GM12878 (cell line): ENCODE measurements at regions not wholly inside any gene's neighbourhood (a gene's known extent, or its start where the extent isn't known, plus 50 kb on each side); places are given as distances from the start of the nearest gene placed in this dataset.
A peak's percentile ranks its signal among the peaks of the same experiment; 100 is the strongest.

Experiments used
- ATAC-seq: fragments of 200-7000 bp; cut with Tn5 transposase; 3 replicates; pipeline ENCODE4 v1.9.1; 2020; ENCODE audit warnings: mild to moderate bottlenecking, moderate library complexity
- BruUV-seq: library from RNA; stranded (reverse); fragments of 400-500 nt; replicated peaks from 2 replicates; lab custom pipeline; 2021; lab: Mats Ljungman, UMichigan
- CTCF ChIA-PET: fragments of 300-600 bp; sonication (Branson Sonifier 250); formaldehyde crosslinking; extraction: SDS; loops from one replicate; lab custom pipeline; 2021; ENCODE audit warnings: inconsistent platforms; lab: Yijun Ruan, JAX
- POLR2A ChIA-PET: fragments of 350-600 bp; formaldehyde crosslinking; extraction: SDS; loops from one replicate; lab custom pipeline; 2021; ENCODE audit warnings: inconsistent platforms; lab: Charles Lee
- RAD21 ChIA-PET: fragments of 300-600 bp; sonication (Branson Sonifier 250); formaldehyde crosslinking; loops from one replicate; lab custom pipeline; 2023; ENCODE audit warnings: antibody characterized with exemption; ENCODE audit not compliant: unreplicated experiment; lab: Charles Lee
- SMC1A ChIA-PET: fragments of 300-600 bp; sonication (Branson Sonifier 250); formaldehyde crosslinking; loops from one replicate; lab custom pipeline; 2023; ENCODE audit not compliant: unreplicated experiment, uncharacterized antibody; lab: Charles Lee
- DNase-seq: peaks from one replicate; pipeline ENCODE4 v3.0.0-alpha.2; 2011; ENCODE audit warnings: low read depth, low spot score
- FAIRE-seq: peaks from 3 replicates; lab custom pipeline; 2011; peaks lifted over from hg19 to GRCh38; lab: Jason Lieb, UNC
- H2AFZ ChIP-seq: 2 replicates; pipeline ENCODE4 v1.6.0; 2011; ENCODE audit warnings: low read depth, low read length, control low read depth; ENCODE audit not compliant: control insufficient read depth
- H3K27ac ChIP-seq: 2 replicates; pipeline ENCODE4 v1.5.1; 2011; ENCODE audit warnings: control low read depth; ENCODE audit not compliant: control insufficient read depth, insufficient read depth
- H3K27me3 ChIP-seq, 2 experiments: replicated peaks in 1 of 2; 2 replicates each; pipeline versions ENCODE4 v1.6.0 to v1.6.1; 2011; ENCODE audit warnings: low read length in 1 of 2; ENCODE audit not compliant: control insufficient read depth in 2 of 2, insufficient read depth in 2 of 2
- H3K36me3 ChIP-seq, 2 experiments: 2 replicates each; pipeline ENCODE4 v1.5.1; 2011; ENCODE audit warnings: low read length in 1 of 2; ENCODE audit not compliant: control insufficient read depth in 2 of 2, insufficient read depth in 2 of 2
- H3K4me1 ChIP-seq: 2 replicates; pipeline ENCODE4 v1.6.1; 2011; ENCODE audit warnings: mild to moderate bottlenecking, low read length, moderate library complexity, mixed read lengths; ENCODE audit not compliant: control insufficient read depth, insufficient read depth
- H3K4me2 ChIP-seq: 2 replicates; pipeline ENCODE4 v1.6.0; 2011; ENCODE audit warnings: control low read depth; ENCODE audit not compliant: control insufficient read depth, insufficient read depth
- H3K4me3 ChIP-seq: fragments of 200-600 bp; sonication (generic); 2 replicates; pipeline ENCODE4 v1.5.1; 2016
- H3K79me2 ChIP-seq: 2 replicates; pipeline ENCODE4 v1.6.0; 2011; ENCODE audit warnings: low read length; ENCODE audit not compliant: control insufficient read depth, insufficient read depth
- H3K9ac ChIP-seq: 2 replicates; pipeline ENCODE4 v1.8.0; 2011; ENCODE audit warnings: low read length, control low read depth, mixed read lengths; ENCODE audit not compliant: control insufficient read depth, insufficient read depth
- H3K9me3 ChIP-seq: replicated peaks from 3 replicates; pipeline ENCODE4 v1.5.1; 2011; ENCODE audit warnings: mild to moderate bottlenecking, low read length; ENCODE audit not compliant: control insufficient read depth, insufficient read depth
- H4K20me1 ChIP-seq: 2 replicates; pipeline ENCODE4 v1.6.0; 2011; ENCODE audit not compliant: control insufficient read depth, insufficient read depth
- BCL11A ChIP-seq: IDR thresholded peaks from 2 replicates; pipeline ENCODE4 v1.6.1; 2011; ENCODE audit warnings: low read depth, low read length
- BHLHE40 ChIP-seq, 2 experiments: fragments of 450-650 bp in 1 of 2; IDR thresholded peaks; 2 replicates each; pipeline ENCODE4 v1.6.1; 2011 to 2017; ENCODE audit warnings: low read depth in 2 of 2, borderline replicate concordance in 1 of 2, improper control_type of control experiment in 1 of 2, low read length in 1 of 2, mild to moderate bottlenecking in 1 of 2
- CEBPB ChIP-seq, 2 experiments: fragments of 150-350 bp in 1 of 2; IDR thresholded peaks; 2 replicates each; pipeline ENCODE4 v1.6.1; 2012 to 2014; ENCODE audit warnings: low read depth in 2 of 2, low read length in 2 of 2, borderline replicate concordance in 1 of 2, inconsistent platforms in 1 of 2
- MEF2B ChIP-seq: fragments of 450-650 bp; IDR thresholded peaks from 2 replicates; pipeline ENCODE4 v1.6.1; 2018; ENCODE audit warnings: mild to moderate bottlenecking, moderate library complexity; ENCODE audit not compliant: partially characterized antibody, poor library complexity, severe bottlenecking
- MLLT1 ChIP-seq: fragments of 450-650 bp; IDR thresholded peaks from 2 replicates; pipeline ENCODE4 v1.6.1; 2016; ENCODE audit warnings: mild to moderate bottlenecking
- NBN ChIP-seq: fragments of 450-650 bp; IDR thresholded peaks from 2 replicates; pipeline ENCODE4 v1.6.1; 2016
- POLR2A ChIP-seq: IDR thresholded peaks from 2 replicates; pipeline ENCODE4 v1.6.1; 2011; ENCODE audit warnings: low read depth, mild to moderate bottlenecking, low read length
- TARDBP ChIP-seq: IDR thresholded peaks from 2 replicates; pipeline ENCODE4 v1.6.1; 2016; ENCODE audit warnings: borderline replicate concordance
- USF1 ChIP-seq: IDR thresholded peaks from 2 replicates; pipeline ENCODE4 v1.6.1; 2011; ENCODE audit warnings: borderline replicate concordance, low read depth, mild to moderate bottlenecking, moderate library complexity, mixed read lengths, low read length; ENCODE audit not compliant: insufficient read depth; ENCODE audit errors: extremely low read length
- WGBS: methylation state at CpG from one replicate; pipeline ENCODE4 v1.1.6; 2016; ENCODE audit warnings: low lambda C conversion rate; ENCODE audit not compliant: insufficient replicate concordance, insufficient coverage; ENCODE audit errors: missing lambda C conversion rate; 5-methylcytosine and 5-hydroxymethylcytosine counted together
- in situ Hi-C: fragments of 300-500 bp; cut with MboI; formaldehyde crosslinking; loops from 9 replicates; pipeline ENCODE4 v1.14.3; 2018; ENCODE audit warnings: mixed read lengths
- intact Hi-C: fragments of 100-400 bp; cut with micrococcal nuclease; formaldehyde crosslinking; loops from one replicate; pipeline ENCODE4 v1.14.2; 2022; ENCODE audit not compliant: unreplicated experiment

DNA sequence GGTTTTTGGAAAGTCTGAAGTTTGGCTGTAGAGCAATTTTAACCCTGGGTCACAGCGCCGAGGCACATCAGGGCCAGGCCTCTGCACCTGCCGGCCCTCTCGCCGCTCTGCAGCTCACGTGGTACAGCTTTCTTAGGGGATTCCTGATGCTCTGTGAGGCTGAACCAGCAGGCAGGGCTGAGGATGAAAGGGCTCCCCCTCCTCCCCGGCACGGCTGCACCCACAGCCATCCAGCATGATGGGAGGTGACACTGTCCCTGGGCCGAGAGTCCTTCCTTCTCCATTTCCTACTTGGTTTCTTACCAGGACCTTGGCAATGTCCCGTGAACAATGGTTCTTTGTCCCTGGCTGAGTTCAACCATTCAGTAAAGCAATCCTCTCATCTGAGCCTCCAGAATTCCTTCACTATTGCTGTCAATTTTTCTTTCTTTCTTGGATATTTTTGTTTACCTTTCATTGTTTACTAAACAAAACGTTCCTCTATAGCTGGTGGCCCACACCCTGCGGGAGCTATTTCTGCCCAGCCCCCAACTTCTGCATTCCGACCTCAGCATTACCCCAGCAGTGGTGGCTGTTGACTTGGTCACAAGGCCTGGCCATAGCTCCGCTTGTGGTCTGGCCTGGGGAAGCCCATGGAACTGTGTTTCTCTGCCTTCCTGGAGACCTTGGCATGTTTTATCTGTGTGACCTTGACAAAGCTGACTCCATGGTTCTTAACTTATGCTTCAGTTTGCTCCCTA lies 172.8 kb upstream of the B3GAT1 start:
- FAIRE-seq, result no peak
- WGBS, result 30% methylated on average over 14 of the region's 14 CpGs
- Histone ChIP-seq H3K9ac (no peak overlapping the region), H3K4me1 (peaks cover 11% of the 10 kb centered on the region), H2AFZ (no peak overlapping the region), H4K20me1 (no peaks in the 10 kb centered on the region), H3K36me3 (no peaks in the 10 kb centered on the region), H3K79me2 (no peaks in the 10 kb centered on the region), H3K4me2 (no peak overlapping the region), H3K27ac (no peak overlapping the region), H3K27me3 (no peaks in the 10 kb centered on the region), H3K4me3 (no peak overlapping the region), H3K9me3 (no peaks in the 10 kb centered on the region)
- ChIA-PET POLR2A (no interaction called here), SMC1A (no interaction called here), CTCF (no interaction called here), RAD21 (no interaction called here)
- ATAC-seq, result peak; percentile 66
- no TSS peak for BruUV-seq
- in situ Hi-C loops, result no loop called here
- intact Hi-C loops, result no loop called here
- no peak for DNase-seq
- no peak for TF ChIP-seq POLR2A
- TF ChIP-seq MLLT1, result no peak
- TF ChIP-seq BCL11A, result no peak
- no peak for TF ChIP-seq BHLHE40 (IDR thresholded peaks at IDR 0.05; ENCODE audit: borderline replicate concordance in 1 of 2, low read depth in 2 of 2, low read length in 1 of 2)
- TF ChIP-seq TARDBP, result no peak
- TF ChIP-seq MEF2B, result no peak
- TF ChIP-seq CEBPB (IDR thresholded peaks at IDR 0.05; ENCODE audit: borderline replicate concordance in 1 of 2, low read depth in 2 of 2, low read length in 2 of 2), result no peak
- TF ChIP-seq USF1, result peak; percentile 47
- TF ChIP-seq NBN, result no peak
